A549 (cell line): ENCODE measurements at regions not wholly inside any gene's neighbourhood (a gene's known extent, or its start where the extent isn't known, plus 50 kb on each side); places are given as distances from the start of the nearest gene placed in this dataset.

ENCODE experiments used
- ATAC-seq, 2 experiments: fragments of 200-7000 bp in 1 of 2; fragments of >200 bp in 1 of 2; cut with Nextera tagmentation in 1 of 2; cut with Tn5 transposase in 1 of 2; 3 replicates each; pipeline versions ENCODE4 v1.8.0 to v1.9.1; 2018 to 2020; ENCODE audit warnings: mild to moderate bottlenecking in 1 of 2, moderate library complexity in 1 of 2
- CTCF ChIA-PET: fragments of 300-600 bp; sonication (Branson Sonifier 250); formaldehyde crosslinking; extraction: SDS; loops from one replicate; lab custom pipeline; 2021; ENCODE audit warnings: antibody characterized with exemption, inconsistent platforms; lab: Yijun Ruan, JAX
- POLR2A ChIA-PET: fragments of 350-600 bp; formaldehyde crosslinking; extraction: SDS; loops from one replicate; lab custom pipeline; 2021; ENCODE audit warnings: antibody characterized with exemption, inconsistent platforms; lab: Yijun Ruan, JAX
- DNase-seq, 2 experiments: peaks; one replicate each; pipeline versions ENCODE4 v3.0.0 to v3.0.0-alpha.2; 2011 to 2016; ENCODE audit warnings: low read depth in 1 of 2, low spot score in 1 of 2
- FAIRE-seq: peaks from 2 replicates; lab custom pipeline; 2011; peaks lifted over from hg19 to GRCh38; lab: Jason Lieb, UNC
- H3K27ac ChIP-seq, 2 experiments: fragments of >200 bp; sonication (Bioruptor Twin); formaldehyde crosslinking; 3 replicates each; pipeline ENCODE4 v1.5.1; 2016 to 2017
- H3K4me1 ChIP-seq: fragments of >200 bp; sonication (Bioruptor Twin); formaldehyde crosslinking; 3 replicates; pipeline ENCODE4 v1.6.1; 2016
- H3K4me2 ChIP-seq: fragments of >200 bp; sonication (Bioruptor Twin); formaldehyde crosslinking; 3 replicates; pipeline ENCODE4 v1.6.1; 2016
- H3K4me3 ChIP-seq: fragments of >200 bp; sonication (Bioruptor Twin); formaldehyde crosslinking; 3 replicates; pipeline ENCODE4 v1.5.1; 2016
- H3K9me3 ChIP-seq: fragments of >200 bp; sonication (Bioruptor Twin); formaldehyde crosslinking; 3 replicates; pipeline ENCODE4 v1.6.1; 2016
- CEBPB ChIP-seq, 2 experiments: fragments of >200 bp in 1 of 2; sonication (Bioruptor Twin) in 1 of 2; formaldehyde crosslinking in 1 of 2; IDR thresholded peaks; 2 replicates each; pipeline ENCODE4 v1.6.1; 2012 to 2016
- CHD4 ChIP-seq: fragments of 200-600 bp; sonication (generic); IDR thresholded peaks from 2 replicates; pipeline ENCODE4 v1.6.1; 2016; ENCODE audit warnings: antibody characterized with exemption, mild to moderate bottlenecking, borderline replicate concordance
- EHF ChIP-seq: fragments of 250-450 bp; sonication (Bioruptor Pico); IDR thresholded peaks from 2 replicates; pipeline ENCODE4 v1.5.0; 2020; ENCODE audit warnings: mild to moderate bottlenecking
- FOSB ChIP-seq: fragments of 250-450 bp; sonication (Bioruptor Pico); IDR thresholded peaks from 2 replicates; pipeline ENCODE4 v1.5.0; 2020; ENCODE audit warnings: mild to moderate bottlenecking, moderate library complexity
- FOSL2 ChIP-seq, 2 experiments: fragments of 450-650 bp in 1 of 2; fragments of >200 bp in 1 of 2; sonication (Bioruptor Twin) in 1 of 2; formaldehyde crosslinking; IDR thresholded peaks; 2 replicates each; pipeline versions ENCODE4 v1.5.0 to v1.6.1; 2016 to 2020; ENCODE audit warnings: mild to moderate bottlenecking in 1 of 2, moderate library complexity in 1 of 2
- HDAC2 ChIP-seq: fragments of 200-600 bp; sonication (generic); IDR thresholded peaks from 2 replicates; pipeline ENCODE4 v1.6.1; 2016
- HEYL ChIP-seq: fragments of 250-450 bp; sonication (Bioruptor Pico); IDR thresholded peaks from 2 replicates; pipeline ENCODE4 v1.8.0; 2021; ENCODE audit warnings: mild to moderate bottlenecking, moderate library complexity
- HOXA7 ChIP-seq: fragments of 250-450 bp; sonication (Bioruptor Pico); IDR thresholded peaks from 2 replicates; pipeline ENCODE4 v1.5.0; 2020; ENCODE audit warnings: mild to moderate bottlenecking, moderate library complexity
- HOXB13 ChIP-seq: fragments of 250-450 bp; sonication (Bioruptor Pico); IDR thresholded peaks from 2 replicates; pipeline ENCODE4 v1.5.0; 2020; ENCODE audit warnings: low read depth, mild to moderate bottlenecking, moderate library complexity
- JUN ChIP-seq, 2 experiments: fragments of >200 bp; sonication (Bioruptor Twin); formaldehyde crosslinking; IDR thresholded peaks; 2 replicates in 1 of 2; 3 replicates in 1 of 2; pipeline ENCODE4 v1.6.1; 2016 to 2017
- MYC ChIP-seq: IDR thresholded peaks from 2 replicates; pipeline ENCODE4 v1.6.1; 2012; ENCODE audit warnings: mild to moderate bottlenecking, inconsistent platforms, low read length, improper control_type of control experiment, borderline replicate concordance
- NFE2L2 ChIP-seq: fragments of 150-350 bp; conservative IDR thresholded peaks from 2 replicates; pipeline ENCODE4 v1.6.1; 2014; ENCODE audit warnings: low read length
- NR3C1 ChIP-seq: fragments of >200 bp; sonication (Bioruptor Twin); formaldehyde crosslinking; IDR thresholded peaks from 3 replicates; pipeline ENCODE4 v1.6.1; 2017
- RAD21 ChIP-seq, 2 experiments: fragments of >200 bp in 1 of 2; sonication (Bioruptor Twin) in 1 of 2; formaldehyde crosslinking in 1 of 2; IDR thresholded peaks in 1 of 2; conservative IDR thresholded peaks in 1 of 2; 2 replicates in 1 of 2; 3 replicates in 1 of 2; pipeline ENCODE4 v1.6.1; 2012 to 2018; ENCODE audit warnings: inconsistent platforms in 1 of 2
- RNF2 ChIP-seq: fragments of 200-600 bp; sonication (generic); IDR thresholded peaks from 2 replicates; pipeline ENCODE4 v1.6.1; 2016; ENCODE audit warnings: low read depth, mild to moderate bottlenecking, antibody characterized with exemption, moderate library complexity, borderline replicate concordance
- WGBS: methylation state at CpG from one replicate; pipeline ENCODE4 v1.1.6; 2017; ENCODE audit errors: missing lambda C conversion rate; 5-methylcytosine and 5-hydroxymethylcytosine counted together
- TF ChIP-seq, protein P1 (sequence below): fragments of >200 bp; sonication (Bioruptor Twin); formaldehyde crosslinking; IDR thresholded peaks from 3 replicates; pipeline ENCODE4 v1.6.1; 2016
- TF ChIP-seq, protein P2 (sequence below): IDR thresholded peaks from 2 replicates; pipeline ENCODE4 v1.6.1; 2012
- TF ChIP-seq, protein P3 (sequence below): fragments of 250-450 bp; sonication (Bioruptor Pico); IDR thresholded peaks from 2 replicates; pipeline ENCODE4 v1.5.0; 2021; ENCODE audit warnings: mild to moderate bottlenecking, moderate library complexity, borderline replicate concordance
- TF ChIP-seq, protein P4 (sequence below): fragments of 200-600 bp; sonication (generic); IDR thresholded peaks from 2 replicates; pipeline ENCODE4 v1.6.1; 2016; ENCODE audit warnings: antibody characterized with exemption, mild to moderate bottlenecking, moderate library complexity

DNA sequence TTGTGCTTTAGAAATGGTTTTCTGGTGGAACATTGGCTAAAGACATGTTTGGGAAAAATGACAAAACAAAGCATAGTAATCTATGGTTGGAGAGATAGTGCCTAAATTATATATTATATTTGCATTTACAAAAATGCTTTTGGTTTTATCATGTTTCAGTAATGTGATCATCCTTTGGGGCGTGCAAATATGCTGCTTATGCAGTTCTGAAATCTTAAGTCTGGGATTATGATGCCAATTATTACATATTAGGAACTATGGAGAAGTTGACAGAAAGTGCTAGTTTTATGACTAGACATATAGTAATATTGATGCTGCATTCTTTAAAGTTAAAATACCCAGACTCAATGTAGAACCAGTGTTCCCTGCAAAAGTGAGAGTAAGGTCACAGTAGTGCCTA is 655.0 kb downstream of the METTL15 start:
- no peak overlapping the region for H3K4me2 ChIP-seq
- TF ChIP-seq HDAC2 (no peak), JUN (IDR thresholded peaks at IDR 0.05) (no peak), HOXA7 (CRISPR knock-in tag) (no peak), CHD4 (no peak), HEYL (CRISPR knock-in tag) (no peak), NR3C1 (no peak), RNF2 (no peak), MYC (no peak), HOXB13 (CRISPR knock-in tag) (no peak), FOSL2 (IDR thresholded peaks at IDR 0.05) (no peak), FOSL2 (CRISPR knock-in tag; IDR thresholded peaks at IDR 0.05) (no peak), FOSB (no peak), EHF (CRISPR knock-in tag) (no peak), RAD21 (conservative IDR thresholded peaks at IDR 0.05 in 1 of 2, IDR thresholded peaks at IDR 0.05 in 1 of 2) (no peak), CEBPB (IDR thresholded peaks at IDR 0.05) (no peak), NFE2L2 (no peak)
- TF ChIP-seq, protein P1, sequence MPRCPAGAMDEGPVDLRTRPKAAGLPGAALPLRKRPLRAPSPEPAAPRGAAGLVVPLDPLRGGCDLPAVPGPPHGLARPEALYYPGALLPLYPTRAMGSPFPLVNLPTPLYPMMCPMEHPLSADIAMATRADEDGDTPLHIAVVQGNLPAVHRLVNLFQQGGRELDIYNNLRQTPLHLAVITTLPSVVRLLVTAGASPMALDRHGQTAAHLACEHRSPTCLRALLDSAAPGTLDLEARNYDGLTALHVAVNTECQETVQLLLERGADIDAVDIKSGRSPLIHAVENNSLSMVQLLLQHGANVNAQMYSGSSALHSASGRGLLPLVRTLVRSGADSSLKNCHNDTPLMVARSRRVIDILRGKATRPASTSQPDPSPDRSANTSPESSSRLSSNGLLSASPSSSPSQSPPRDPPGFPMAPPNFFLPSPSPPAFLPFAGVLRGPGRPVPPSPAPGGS = no peak
- TF ChIP-seq, protein P2, sequence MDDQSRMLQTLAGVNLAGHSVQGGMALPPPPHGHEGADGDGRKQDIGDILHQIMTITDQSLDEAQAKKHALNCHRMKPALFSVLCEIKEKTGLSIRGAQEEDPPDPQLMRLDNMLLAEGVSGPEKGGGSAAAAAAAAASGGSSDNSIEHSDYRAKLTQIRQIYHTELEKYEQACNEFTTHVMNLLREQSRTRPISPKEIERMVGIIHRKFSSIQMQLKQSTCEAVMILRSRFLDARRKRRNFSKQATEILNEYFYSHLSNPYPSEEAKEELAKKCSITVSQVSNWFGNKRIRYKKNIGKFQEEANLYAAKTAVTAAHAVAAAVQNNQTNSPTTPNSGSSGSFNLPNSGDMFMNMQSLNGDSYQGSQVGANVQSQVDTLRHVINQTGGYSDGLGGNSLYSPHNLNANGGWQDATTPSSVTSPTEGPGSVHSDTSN = no peak
- TF ChIP-seq, protein P3, sequence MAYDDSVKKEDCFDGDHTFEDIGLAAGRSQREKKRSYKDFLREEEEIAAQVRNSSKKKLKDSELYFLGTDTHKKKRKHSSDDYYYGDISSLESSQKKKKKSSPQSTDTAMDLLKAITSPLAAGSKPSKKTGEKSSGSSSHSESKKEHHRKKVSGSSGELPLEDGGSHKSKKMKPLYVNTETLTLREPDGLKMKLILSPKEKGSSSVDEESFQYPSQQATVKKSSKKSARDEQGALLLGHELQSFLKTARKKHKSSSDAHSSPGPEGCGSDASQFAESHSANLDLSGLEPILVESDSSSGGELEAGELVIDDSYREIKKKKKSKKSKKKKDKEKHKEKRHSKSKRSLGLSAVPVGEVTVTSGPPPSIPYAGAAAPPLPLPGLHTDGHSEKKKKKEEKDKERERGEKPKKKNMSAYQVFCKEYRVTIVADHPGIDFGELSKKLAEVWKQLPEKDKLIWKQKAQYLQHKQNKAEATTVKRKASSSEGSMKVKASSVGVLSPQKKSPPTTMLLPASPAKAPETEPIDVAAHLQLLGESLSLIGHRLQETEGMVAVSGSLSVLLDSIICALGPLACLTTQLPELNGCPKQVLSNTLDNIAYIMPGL (CRISPR knock-in tag) = no peak
- TF ChIP-seq, protein P4, sequence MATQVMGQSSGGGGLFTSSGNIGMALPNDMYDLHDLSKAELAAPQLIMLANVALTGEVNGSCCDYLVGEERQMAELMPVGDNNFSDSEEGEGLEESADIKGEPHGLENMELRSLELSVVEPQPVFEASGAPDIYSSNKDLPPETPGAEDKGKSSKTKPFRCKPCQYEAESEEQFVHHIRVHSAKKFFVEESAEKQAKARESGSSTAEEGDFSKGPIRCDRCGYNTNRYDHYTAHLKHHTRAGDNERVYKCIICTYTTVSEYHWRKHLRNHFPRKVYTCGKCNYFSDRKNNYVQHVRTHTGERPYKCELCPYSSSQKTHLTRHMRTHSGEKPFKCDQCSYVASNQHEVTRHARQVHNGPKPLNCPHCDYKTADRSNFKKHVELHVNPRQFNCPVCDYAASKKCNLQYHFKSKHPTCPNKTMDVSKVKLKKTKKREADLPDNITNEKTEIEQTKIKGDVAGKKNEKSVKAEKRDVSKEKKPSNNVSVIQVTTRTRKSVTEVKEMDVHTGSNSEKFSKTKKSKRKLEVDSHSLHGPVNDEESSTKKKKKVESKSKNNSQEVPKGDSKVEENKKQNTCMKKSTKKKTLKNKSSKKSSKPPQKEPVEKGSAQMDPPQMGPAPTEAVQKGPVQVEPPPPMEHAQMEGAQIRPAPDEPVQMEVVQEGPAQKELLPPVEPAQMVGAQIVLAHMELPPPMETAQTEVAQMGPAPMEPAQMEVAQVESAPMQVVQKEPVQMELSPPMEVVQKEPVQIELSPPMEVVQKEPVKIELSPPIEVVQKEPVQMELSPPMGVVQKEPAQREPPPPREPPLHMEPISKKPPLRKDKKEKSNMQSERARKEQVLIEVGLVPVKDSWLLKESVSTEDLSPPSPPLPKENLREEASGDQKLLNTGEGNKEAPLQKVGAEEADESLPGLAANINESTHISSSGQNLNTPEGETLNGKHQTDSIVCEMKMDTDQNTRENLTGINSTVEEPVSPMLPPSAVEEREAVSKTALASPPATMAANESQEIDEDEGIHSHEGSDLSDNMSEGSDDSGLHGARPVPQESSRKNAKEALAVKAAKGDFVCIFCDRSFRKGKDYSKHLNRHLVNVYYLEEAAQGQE = no peak
- TF ChIP-seq, all 56 proteins: peak for 0
- 89% methylated on average over 1 of the region's 1 CpG for WGBS
- H3K4me3 ChIP-seq = no peak overlapping the region
- FAIRE-seq (no peak), ATAC-seq (no peak), DNase-seq (no peak)
- H3K4me1 ChIP-seq = peaks cover 14% of the 10 kb centered on the region
- ChIA-PET POLR2A (no interaction called here), CTCF (no interaction called here)
- H3K27ac ChIP-seq = peak overlapping the region in 1 of 2 experiments; percentile 45; a peak in 2 of 6 replicates
- peaks cover 8% of the 10 kb centered on the region; the same call in 1 of the 3 replicates for H3K9me3 ChIP-seq
